ENCODE measurements at regions not wholly inside any gene's neighbourhood (a gene's known extent, or its start where the extent isn't known, plus 50 kb on each side); places are given as distances from the start of the nearest gene placed in this dataset.

GRCh38 chr13:64283926-64284325 is 2868.3 kb upstream of the PCDH20 start:
- Histone ChIP-seq H3K4me3 (no peak overlapping the region), H3K27ac (no peak overlapping the region)

GRCh38 chr13:64278493-64278892 is 2862.8 kb upstream of the PCDH20 start:
- Histone ChIP-seq H3K27ac (no peak overlapping the region), H3K4me3 (no peak overlapping the region)

GRCh38 chr13:64277097-64277496 is 2861.4 kb upstream of the PCDH20 start:
- H3K4me3 ChIP-seq: no peak overlapping the region

GRCh38 chr13:64276232-64276631 is 2860.6 kb upstream of the PCDH20 start:
- H3K4me3 ChIP-seq: no peak overlapping the region
- H3K27ac ChIP-seq: no peak overlapping the region

More at GRCh38 chr13:64277097-64277496, 2861.4 kb upstream of the PCDH20 start:
- H3K27ac ChIP-seq: no peak overlapping the region

- Histone ChIP-seq H3K4me3 (no peak overlapping the region), H3K27ac (no peak overlapping the region)
Observed at GRCh38 chr13:64274481-64275217, 2859.0 kb upstream of the PCDH20 start.

- no peak overlapping the region for H3K27ac ChIP-seq
- no peak overlapping the region for H3K4me3 ChIP-seq
Observed at GRCh38 chr13:64273780-64274179, 2858.1 kb upstream of the PCDH20 start.

GRCh38 chr13:64272681-64273080 is 2857.0 kb upstream of the PCDH20 start:
- H3K4me3 ChIP-seq: no peak overlapping the region

GRCh38 chr13:64266024-64266423 is 2850.4 kb upstream of the PCDH20 start:
- no peak overlapping the region for H3K4me3 ChIP-seq
- H3K27ac ChIP-seq: no peak overlapping the region

More at GRCh38 chr13:64272681-64273080, 2857.0 kb upstream of the PCDH20 start:
- no peak overlapping the region for H3K27ac ChIP-seq

GRCh38 chr13:64263285-64263684 is 2847.6 kb upstream of the PCDH20 start:
- Histone ChIP-seq H3K27ac (no peak overlapping the region), H3K4me3 (no peak overlapping the region)

- Histone ChIP-seq H3K4me3 (no peak overlapping the region), H3K27ac (no peak overlapping the region)
Observed at GRCh38 chr13:64256751-64257150, 2841.1 kb upstream of the PCDH20 start.

GRCh38 chr13:64255988-64256387 is 2840.3 kb upstream of the PCDH20 start:
- Histone ChIP-seq H3K4me3 (no peak overlapping the region), H3K27ac (no peak overlapping the region)

GRCh38 chr13:64248371-64249065 is 2832.9 kb upstream of the PCDH20 start:
- Histone ChIP-seq H3K27ac (no peak overlapping the region), H3K4me3 (no peak overlapping the region)

- H3K4me3 ChIP-seq: no peak overlapping the region
- no peak overlapping the region for H3K27ac ChIP-seq
Observed at GRCh38 chr13:64239372-64239771, 2823.7 kb upstream of the PCDH20 start.

- no peak overlapping the region for H3K27ac ChIP-seq
- no peak overlapping the region for H3K4me3 ChIP-seq
Observed at GRCh38 chr13:64234255-64234654, 2818.6 kb upstream of the PCDH20 start.

- Histone ChIP-seq H3K27ac (no peak overlapping the region), H3K4me3 (no peak overlapping the region)
Observed at GRCh38 chr13:64223016-64223415, 2807.4 kb upstream of the PCDH20 start.

GRCh38 chr13:64206430-64207225 is 2791.0 kb upstream of the PCDH20 start:
- no peak overlapping the region for H3K27ac ChIP-seq
- no peak overlapping the region for H3K4me3 ChIP-seq

GRCh38 chr13:64202517-64202916 is 2786.9 kb upstream of the PCDH20 start:
- Histone ChIP-seq H3K4me3 (no peak overlapping the region), H3K27ac (no peak overlapping the region)

GRCh38 chr13:64197232-64197631 is 2781.6 kb upstream of the PCDH20 start:
- no peak overlapping the region for H3K4me3 ChIP-seq

GRCh38 chr13:64186503-64187250 is 2771.0 kb upstream of the PCDH20 start:
- no peak overlapping the region for H3K27ac ChIP-seq
- no peak overlapping the region for H3K4me3 ChIP-seq

More at GRCh38 chr13:64197232-64197631, 2781.6 kb upstream of the PCDH20 start:
- H3K27ac ChIP-seq: no peak overlapping the region

- no peak overlapping the region for H3K4me3 ChIP-seq
- no peak overlapping the region for H3K27ac ChIP-seq
Observed at GRCh38 chr13:64186071-64186470, 2770.4 kb upstream of the PCDH20 start.

Data from skin epidermis (tissue), 12 donors.